HUES48 (cell line): ENCODE measurements at regions not wholly inside any gene's neighbourhood (a gene's known extent, or its start where the extent isn't known, plus 50 kb on each side); places are given as distances from the start of the nearest gene placed in this dataset.

Source experiments
- H3K27ac ChIP-seq: one replicate; pipeline ENCODE4 v1.7.0; 2013; ENCODE audit warnings: low read depth, low read length, inconsistent platforms
- H3K27me3 ChIP-seq: 2 replicates; pipeline ENCODE4 v1.6.1; 2013; ENCODE audit warnings: mild to moderate bottlenecking, low read length; ENCODE audit not compliant: control insufficient read depth, insufficient read depth
- H3K36me3 ChIP-seq: 2 replicates; pipeline ENCODE4 v1.6.1; 2013; ENCODE audit warnings: low read length; ENCODE audit not compliant: control insufficient read depth, insufficient read depth
- H3K4me1 ChIP-seq: 2 replicates; pipeline ENCODE4 v1.6.1; 2013; ENCODE audit warnings: mild to moderate bottlenecking, low read length; ENCODE audit not compliant: control insufficient read depth, insufficient read depth
- H3K4me3 ChIP-seq: 2 replicates; pipeline ENCODE4 v1.5.1; 2013; ENCODE audit warnings: mild to moderate bottlenecking, low read depth, low read length
- H3K9ac ChIP-seq: 2 replicates; pipeline ENCODE4 v1.6.1; 2013; ENCODE audit warnings: mild to moderate bottlenecking, low read depth, low read length, moderate library complexity
- H3K9me3 ChIP-seq: 2 replicates; pipeline ENCODE4 v1.6.1; 2013; ENCODE audit warnings: low read length; ENCODE audit not compliant: control insufficient read depth, insufficient read depth

GRCh38 chr22:48394787-48395186 lies 1432.9 kb downstream of the BRD1 start:
- no peaks in the 10 kb centered on the region for H3K4me1 ChIP-seq
- no peaks in the 10 kb centered on the region for H3K27me3 ChIP-seq
- H3K9ac ChIP-seq = no peak overlapping the region
- H3K9me3 ChIP-seq = no peaks in the 10 kb centered on the region
- no peak overlapping the region for H3K4me3 ChIP-seq
- H3K27ac ChIP-seq = no peak overlapping the region
- no peaks in the 10 kb centered on the region for H3K36me3 ChIP-seq

DNA sequence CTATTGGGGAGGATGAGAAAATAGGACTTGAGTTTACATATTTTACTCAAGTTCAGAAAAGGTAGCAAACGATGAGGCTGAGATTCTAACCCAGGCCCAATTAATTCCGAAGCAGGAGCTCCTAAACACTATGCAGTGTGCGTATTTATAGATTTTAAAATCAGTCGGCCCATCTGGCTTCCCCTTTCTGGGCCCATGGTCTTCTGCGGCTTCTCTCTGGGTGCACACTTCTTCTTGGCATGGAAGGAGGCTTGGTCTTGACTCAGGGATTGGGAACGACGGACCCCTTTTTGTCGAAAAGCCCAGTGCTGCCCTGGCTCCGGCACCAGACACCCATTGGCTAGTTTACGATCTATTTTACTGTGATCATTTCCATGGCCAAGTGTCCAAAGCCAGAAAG lies 1433.8 kb downstream of the BRD1 start:
- no peaks in the 10 kb centered on the region for H3K4me1 ChIP-seq
- no peak overlapping the region for H3K4me3 ChIP-seq
- no peaks in the 10 kb centered on the region for H3K36me3 ChIP-seq
- H3K9me3 ChIP-seq = no peaks in the 10 kb centered on the region
- no peak overlapping the region for H3K9ac ChIP-seq
- H3K27me3 ChIP-seq = no peaks in the 10 kb centered on the region
- no peak overlapping the region for H3K27ac ChIP-seq

DNA sequence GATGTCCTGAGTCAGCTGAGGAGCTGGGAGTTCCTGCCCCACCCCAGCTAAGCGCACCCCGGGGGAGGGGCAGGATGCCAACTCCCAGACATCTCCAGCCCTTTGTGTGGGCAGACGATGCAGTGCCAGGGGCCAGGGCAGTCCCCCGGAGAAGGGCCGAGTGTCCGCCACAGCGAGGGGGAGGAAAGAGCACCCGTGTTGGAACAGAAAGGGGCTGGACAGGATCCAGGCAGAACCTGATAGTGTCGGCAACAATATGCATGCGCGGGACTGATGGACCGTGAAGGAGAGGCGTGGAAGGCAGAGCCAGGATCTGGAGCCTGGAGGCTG lies 1434.7 kb downstream of the BRD1 start:
- Histone ChIP-seq H3K27me3 (no peaks in the 10 kb centered on the region), H3K4me3 (no peak overlapping the region), H3K4me1 (no peaks in the 10 kb centered on the region), H3K9me3 (no peaks in the 10 kb centered on the region), H3K36me3 (no peaks in the 10 kb centered on the region), H3K9ac (no peak overlapping the region), H3K27ac (no peak overlapping the region)

DNA sequence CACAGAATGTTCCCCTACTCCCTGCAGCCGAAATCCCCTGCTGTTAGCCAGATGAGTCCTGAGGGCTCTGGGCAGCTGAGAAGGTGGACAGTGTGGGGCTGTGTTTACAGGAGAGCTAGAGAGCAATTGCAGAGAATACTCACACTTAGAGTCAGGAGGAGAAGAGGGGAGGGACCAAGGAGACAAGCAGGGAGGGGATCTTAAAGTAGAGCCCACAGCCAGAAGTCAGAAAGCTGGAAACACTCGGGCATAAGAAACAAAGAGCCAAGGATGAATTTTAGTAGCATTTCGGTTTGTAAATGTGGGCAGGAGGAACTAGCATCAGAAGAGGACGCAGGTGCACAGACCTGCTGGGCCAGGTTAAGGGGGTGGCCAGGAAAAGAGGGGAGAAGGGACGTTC lies 1435.9 kb downstream of the BRD1 start:
- H3K4me3 ChIP-seq = no peak overlapping the region
- H3K27me3 ChIP-seq = no peaks in the 10 kb centered on the region
- no peaks in the 10 kb centered on the region for H3K4me1 ChIP-seq
- no peaks in the 10 kb centered on the region for H3K36me3 ChIP-seq
- no peak overlapping the region for H3K9ac ChIP-seq
- 0 out of 2 replicates have a peak, but pooled peaks cover 4% of the 10 kb centered on the region for H3K9me3 ChIP-seq
- no peak overlapping the region for H3K27ac ChIP-seq

GRCh38 chr22:48391171-48391711 lies 1436.4 kb downstream of the BRD1 start:
- no peaks in the 10 kb centered on the region for H3K4me1 ChIP-seq
- H3K27ac ChIP-seq = no peak overlapping the region
- no peak overlapping the region for H3K4me3 ChIP-seq
- no peaks in the 10 kb centered on the region for H3K27me3 ChIP-seq
- H3K9me3 ChIP-seq = 0 out of 2 replicates have a peak, but pooled peaks cover 4% of the 10 kb centered on the region
- H3K36me3 ChIP-seq = no peaks in the 10 kb centered on the region
- H3K9ac ChIP-seq = no peak overlapping the region

GRCh38 chr22:48389916-48390315 lies 1437.8 kb downstream of the BRD1 start:
- Histone ChIP-seq H3K4me1 (no peaks in the 10 kb centered on the region), H3K36me3 (no peaks in the 10 kb centered on the region), H3K27me3 (no peaks in the 10 kb centered on the region), H3K9ac (no peak overlapping the region), H3K4me3 (no peak overlapping the region), H3K9me3 (peaks cover 11% of the 10 kb centered on the region; the same call in 1 of the 2 replicates), H3K27ac (no peak overlapping the region)

DNA sequence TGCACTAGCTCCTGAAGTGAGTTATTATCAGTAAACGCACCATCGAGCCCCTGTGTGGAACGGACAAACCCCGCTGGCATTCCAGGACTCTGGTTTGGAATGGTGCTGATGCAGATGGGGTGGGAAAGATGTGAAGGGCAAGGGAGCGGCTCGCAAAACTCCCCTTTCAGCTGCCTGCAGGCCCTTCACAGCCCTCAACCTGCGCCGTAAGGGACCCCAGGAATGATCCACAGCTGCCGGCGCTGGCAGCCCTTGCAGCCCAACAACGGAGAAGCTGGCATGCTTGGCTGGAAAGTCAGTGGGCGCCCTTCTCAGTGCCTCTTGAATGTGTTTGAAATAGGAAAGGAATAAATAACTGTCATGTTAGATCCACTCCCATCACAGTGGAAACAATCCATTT lies 1445.5 kb downstream of the BRD1 start:
- H3K9me3 ChIP-seq = peaks cover 9% of the 10 kb centered on the region; the same call in 1 of the 2 replicates

GRCh38 chr22:48380016-48380665 lies 1447.5 kb downstream of the BRD1 start:
- no peak overlapping the region for H3K4me3 ChIP-seq
- H3K36me3 ChIP-seq = no peaks in the 10 kb centered on the region
- H3K9ac ChIP-seq = no peak overlapping the region
- H3K27ac ChIP-seq = no peak overlapping the region
- H3K9me3 ChIP-seq = no peaks in the 10 kb centered on the region
- peaks cover 6% of the 10 kb centered on the region for H3K27me3 ChIP-seq
- peaks cover 14% of the 10 kb centered on the region for H3K4me1 ChIP-seq

More for the DNA sequence above, 1445.5 kb downstream of the BRD1 start:
- Histone ChIP-seq H3K27me3 (0 out of 2 replicates have a peak, but pooled peaks cover under 1% of the 10 kb centered on the region), H3K4me1 (no peaks in the 10 kb centered on the region), H3K9ac (no peak overlapping the region), H3K36me3 (no peaks in the 10 kb centered on the region), H3K4me3 (no peak overlapping the region), H3K27ac (no peak overlapping the region)

- H3K27ac ChIP-seq = no peak overlapping the region
- no peak overlapping the region for H3K4me3 ChIP-seq
- peaks cover 18% of the 10 kb centered on the region for H3K4me1 ChIP-seq
- no peak overlapping the region for H3K9ac ChIP-seq
- no peaks in the 10 kb centered on the region for H3K9me3 ChIP-seq
- no peaks in the 10 kb centered on the region for H3K36me3 ChIP-seq
- H3K27me3 ChIP-seq = peaks cover 6% of the 10 kb centered on the region
These were observed 1448.3 kb downstream of the BRD1 start for GRCh38 chr22:48379371-48379770.

DNA sequence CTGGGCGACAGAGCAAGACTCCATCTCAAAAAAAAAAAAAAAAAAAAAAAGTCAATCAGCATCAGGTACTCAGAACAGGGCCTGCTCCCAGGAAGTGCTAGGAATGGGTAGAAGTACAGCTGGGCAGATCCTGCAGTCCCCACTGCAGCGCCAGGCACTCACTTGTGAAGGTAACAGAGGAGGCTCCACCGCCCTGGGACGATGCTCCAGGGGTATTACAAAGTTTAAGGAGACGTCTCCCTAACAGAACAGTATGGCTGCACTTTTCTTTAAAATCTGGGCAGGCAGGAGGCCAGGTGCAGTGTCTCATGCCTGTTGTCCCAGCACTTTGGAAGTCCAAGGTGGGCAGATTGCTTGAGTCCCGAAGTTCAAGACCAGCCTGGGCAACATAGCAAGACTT lies 1449.0 kb downstream of the BRD1 start:
- Histone ChIP-seq H3K36me3 (no peaks in the 10 kb centered on the region), H3K4me1 (peaks cover 18% of the 10 kb centered on the region), H3K27ac (no peak overlapping the region), H3K9me3 (no peaks in the 10 kb centered on the region), H3K9ac (no peak overlapping the region), H3K4me3 (no peak overlapping the region), H3K27me3 (peaks cover 6% of the 10 kb centered on the region)

- peaks cover 23% of the 10 kb centered on the region for H3K4me1 ChIP-seq
- no peak overlapping the region for H3K9ac ChIP-seq
- H3K27ac ChIP-seq = no peak overlapping the region
- H3K36me3 ChIP-seq = no peaks in the 10 kb centered on the region
- no peaks in the 10 kb centered on the region for H3K9me3 ChIP-seq
- H3K4me3 ChIP-seq = no peak overlapping the region
- H3K27me3 ChIP-seq = peaks cover 6% of the 10 kb centered on the region
These were observed 1450.5 kb downstream of the BRD1 start for GRCh38 chr22:48376936-48377712.
